Activated CD4-positive, alpha-beta T cell treated with anti-CD3 and anti-CD28 coated beads for 36 hours (primary cell): ENCODE measurements at regions not wholly inside any gene's neighbourhood (a gene's known extent, or its start where the extent isn't known, plus 50 kb on each side); places are given as distances from the start of the nearest gene placed in this dataset.

Experiments used
- ATAC-seq: fragments of 200-7000 bp; cut with Tn5 transposase; one replicate; pipeline ENCODE4 v1.10.0; 2021; ENCODE audit warnings: mild to moderate bottlenecking, moderate library complexity
- CTCF ChIA-PET: fragments of 350-600 bp; sonication (Branson Sonifier 250); formaldehyde crosslinking; loops from one replicate; lab custom pipeline; 2021; ENCODE audit warnings: antibody characterized with exemption; lab: Charles Lee
- POLR2A ChIA-PET: fragments of 350-600 bp; sonication (Branson Sonifier 250); formaldehyde crosslinking; loops from one replicate; lab custom pipeline; 2021; ENCODE audit warnings: antibody characterized with exemption, inconsistent platforms; lab: Charles Lee
- DNase-seq: peaks from one replicate; pipeline ENCODE4 v3.0.0-alpha.2; 2020
- H3K27ac Mint-ChIP-seq: one replicate; pipeline ENCODE4 v1.8.0; 2021; ENCODE audit warnings: mixed read lengths
- H3K27me3 Mint-ChIP-seq: one replicate; pipeline ENCODE4 v1.8.0; 2021; ENCODE audit warnings: mixed read lengths
- H3K36me3 Mint-ChIP-seq: one replicate; pipeline ENCODE4 v1.8.0; 2021; ENCODE audit warnings: low read depth, mixed read lengths
- H3K4me1 Mint-ChIP-seq: one replicate; pipeline ENCODE4 v1.8.0; 2021; ENCODE audit warnings: mixed read lengths
- H3K4me3 Mint-ChIP-seq: one replicate; pipeline ENCODE4 v1.8.0; 2021; ENCODE audit warnings: mild to moderate bottlenecking, moderate library complexity, mixed read lengths
- H3K9me3 Mint-ChIP-seq: one replicate; pipeline ENCODE4 v1.8.0; 2021; ENCODE audit warnings: low read depth, mixed read lengths
- intact Hi-C, 2 experiments: fragments of 100-400 bp; cut with DNase I in 1 of 2; cut with micrococcal nuclease in 1 of 2; formaldehyde crosslinking; loops; one replicate each; pipeline versions ENCODE4 v1.14.2 to v1.15.1; 2022 to 2024; cut with DNase I, micrococcal nuclease

DNA sequence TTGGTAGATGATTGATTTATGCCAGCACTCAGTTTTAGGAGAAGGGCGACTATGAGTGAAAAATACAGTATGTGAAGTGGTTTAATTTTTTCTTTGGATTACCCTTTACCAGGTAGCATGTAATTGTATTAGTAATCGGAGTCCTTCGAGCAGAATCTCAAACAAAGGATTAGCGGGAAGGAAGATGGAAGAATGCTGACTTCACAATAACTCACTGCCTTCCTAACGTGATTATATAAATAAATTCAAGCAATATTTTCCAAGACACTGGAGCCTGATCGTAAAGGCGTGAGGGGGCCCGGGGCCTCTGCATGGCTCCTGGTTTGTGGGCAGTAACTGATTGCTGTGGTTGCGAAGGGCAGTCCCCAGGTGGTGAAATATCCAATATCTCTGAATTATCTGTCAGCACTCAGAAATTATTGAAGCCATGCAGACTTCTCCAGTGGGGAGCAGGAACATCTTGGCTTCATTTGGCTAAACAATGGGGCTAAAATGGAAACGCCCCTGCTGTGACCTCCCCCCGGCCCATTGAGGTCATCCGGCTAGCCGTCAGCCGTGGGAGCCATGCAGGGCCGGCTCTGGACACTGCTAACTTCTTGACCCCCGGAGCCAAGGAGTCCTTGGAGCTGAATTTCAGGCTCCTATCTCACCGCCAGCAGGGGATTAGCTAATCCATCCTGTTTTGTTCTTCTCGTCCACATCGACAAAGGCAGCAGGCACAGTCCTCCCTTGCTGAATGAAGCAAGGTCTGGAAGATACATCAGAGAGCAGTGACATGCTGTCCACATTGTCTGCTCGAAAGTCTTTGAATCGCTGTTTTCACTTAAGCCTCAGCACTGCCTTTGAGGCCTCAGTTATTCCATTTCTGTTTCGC is 295.9 kb upstream of the N4BP1 start:
- H3K4me1 Mint-ChIP-seq: no peaks in the 10 kb centered on the region
- no peak for DNase-seq
- H3K27ac Mint-ChIP-seq: no peak overlapping the region
- peaks cover 2% of the 10 kb centered on the region for H3K9me3 Mint-ChIP-seq
- H3K36me3 Mint-ChIP-seq: no peaks in the 10 kb centered on the region
- peaks cover 5% of the 10 kb centered on the region for H3K27me3 Mint-ChIP-seq
- CTCF ChIA-PET: no interaction called here
- no peak for ATAC-seq
- no peak overlapping the region for H3K4me3 Mint-ChIP-seq
- intact Hi-C loops: no loop called here
- POLR2A ChIA-PET: no interaction called here

DNA sequence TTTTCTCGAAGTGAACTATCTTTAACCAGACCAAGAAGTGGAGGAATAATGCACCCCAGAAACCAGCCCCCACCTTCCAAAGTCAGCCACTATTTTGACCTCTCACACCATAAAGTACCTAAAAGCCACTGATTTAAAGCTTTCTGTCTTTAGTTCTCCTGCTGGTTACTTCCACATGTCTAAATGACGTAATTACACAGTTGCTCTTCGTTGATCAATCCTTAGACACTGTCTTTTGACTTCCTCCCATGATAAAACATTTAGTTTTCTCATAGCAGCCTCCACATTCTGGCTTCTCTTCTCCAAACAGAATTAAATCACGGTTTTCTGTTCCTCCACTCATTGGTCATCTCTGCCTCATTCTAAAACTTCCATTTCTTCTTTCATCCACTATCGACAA is 294.4 kb upstream of the N4BP1 start:
- H3K27me3 Mint-ChIP-seq: peaks cover 7% of the 10 kb centered on the region
- H3K4me3 Mint-ChIP-seq: no peak overlapping the region
- no peaks in the 10 kb centered on the region for H3K36me3 Mint-ChIP-seq
- no peak for ATAC-seq
- H3K4me1 Mint-ChIP-seq: no peaks in the 10 kb centered on the region
- peaks cover 2% of the 10 kb centered on the region for H3K9me3 Mint-ChIP-seq
- no peak for DNase-seq
- H3K27ac Mint-ChIP-seq: no peak overlapping the region
- intact Hi-C loops: no loop called here
- CTCF ChIA-PET: no interaction called here
- POLR2A ChIA-PET: no interaction called here

DNA sequence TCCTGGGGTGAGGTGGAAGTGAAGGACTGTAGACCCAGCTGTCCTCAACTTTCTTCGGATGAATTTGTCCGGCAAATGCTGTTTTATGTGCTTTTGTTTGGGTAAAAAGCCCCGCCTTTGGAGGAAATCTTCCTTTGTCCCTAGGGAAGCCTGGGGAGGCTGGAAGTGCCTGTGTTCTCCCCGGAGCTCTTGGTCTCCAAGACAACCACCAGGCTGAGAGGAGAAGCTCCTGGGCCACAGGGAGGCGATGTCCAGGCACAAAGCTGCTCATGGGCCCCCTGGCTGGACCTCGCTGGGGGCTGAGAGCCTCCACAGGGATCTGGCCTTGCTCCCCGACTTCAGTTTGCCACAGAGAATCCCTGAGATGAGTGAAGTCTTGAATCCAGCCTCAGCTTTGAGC is 293.1 kb upstream of the N4BP1 start:
- DNase-seq (no peak), ATAC-seq (no peak)
- H3K27me3 Mint-ChIP-seq: peaks cover 7% of the 10 kb centered on the region
- POLR2A ChIA-PET: no interaction called here
- intact Hi-C loops: no loop called here
- H3K4me1 Mint-ChIP-seq: no peaks in the 10 kb centered on the region
- H3K9me3 Mint-ChIP-seq: peaks cover 2% of the 10 kb centered on the region
- H3K36me3 Mint-ChIP-seq: no peaks in the 10 kb centered on the region
- CTCF ChIA-PET: no interaction called here
- no peak overlapping the region for H3K4me3 Mint-ChIP-seq
- H3K27ac Mint-ChIP-seq: no peak overlapping the region

DNA sequence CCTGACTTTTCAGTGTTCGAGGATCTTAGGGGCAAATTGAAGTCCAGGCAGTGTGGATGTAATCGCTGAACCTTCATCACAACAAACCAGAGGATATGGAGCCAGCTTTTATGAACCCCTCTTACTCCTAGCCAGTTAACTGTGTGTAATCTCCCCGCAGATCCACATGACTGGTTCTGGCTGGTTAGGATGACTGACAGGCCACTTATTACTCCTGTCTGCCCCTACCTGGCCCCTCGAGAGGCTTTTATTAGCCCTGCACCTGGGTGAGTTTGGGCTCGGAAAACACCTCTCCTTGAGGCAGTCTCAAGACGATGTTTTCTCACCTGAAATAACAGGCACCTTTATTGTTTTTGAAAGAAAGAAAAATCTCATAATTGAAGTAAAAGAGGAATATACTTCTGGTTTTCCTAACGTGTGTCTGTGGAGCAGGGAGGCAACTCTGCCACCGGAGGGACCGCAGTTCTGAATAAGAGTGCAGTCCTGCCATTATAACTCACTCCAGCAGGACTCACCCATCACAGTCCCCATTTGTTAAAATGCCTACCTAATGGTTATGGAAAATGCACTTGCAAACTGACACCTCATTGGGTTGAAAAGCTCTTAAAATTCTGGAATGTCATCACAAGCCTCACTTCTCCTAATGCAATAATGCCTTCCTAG is 291.9 kb upstream of the N4BP1 start:
- ATAC-seq: no peak
- CTCF ChIA-PET: no interaction called here
- H3K9me3 Mint-ChIP-seq: peaks cover 2% of the 10 kb centered on the region
- H3K27me3 Mint-ChIP-seq: peaks cover 7% of the 10 kb centered on the region
- H3K27ac Mint-ChIP-seq: no peak overlapping the region
- DNase-seq: no peak
- H3K4me3 Mint-ChIP-seq: no peak overlapping the region
- H3K36me3 Mint-ChIP-seq: no peaks in the 10 kb centered on the region
- intact Hi-C loops: no loop called here
- POLR2A ChIA-PET: no interaction called here
- no peaks in the 10 kb centered on the region for H3K4me1 Mint-ChIP-seq

DNA sequence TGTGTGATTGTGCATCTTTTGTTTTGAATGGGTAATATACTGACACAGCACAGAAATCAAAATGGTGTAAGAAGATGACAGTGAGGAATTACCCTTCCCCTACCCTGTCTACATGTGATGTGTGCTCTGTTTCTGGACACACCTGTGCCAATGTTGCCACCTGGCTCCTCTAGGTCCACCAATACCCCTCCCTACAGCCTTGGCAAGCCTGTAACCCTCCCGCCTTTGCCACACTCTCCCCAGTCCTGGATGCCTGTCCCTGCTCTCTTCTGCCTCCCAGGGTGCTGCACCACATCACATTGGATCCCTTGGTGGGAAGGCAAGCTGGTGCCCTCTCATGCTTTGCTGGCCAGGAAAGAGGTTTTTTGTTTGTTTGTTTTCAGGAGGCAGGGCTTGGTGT is 289.5 kb upstream of the N4BP1 start:
- ATAC-seq (no peak), DNase-seq (no peak)
- Mint-ChIP-seq H3K36me3 (no peaks in the 10 kb centered on the region), H3K27me3 (peaks cover 5% of the 10 kb centered on the region), H3K27ac (no peak overlapping the region), H3K4me1 (no peaks in the 10 kb centered on the region), H3K4me3 (no peak overlapping the region), H3K9me3 (no peaks in the 10 kb centered on the region)
- intact Hi-C loops: no loop called here
- POLR2A ChIA-PET: no interaction called here
- CTCF ChIA-PET: no interaction called here

DNA sequence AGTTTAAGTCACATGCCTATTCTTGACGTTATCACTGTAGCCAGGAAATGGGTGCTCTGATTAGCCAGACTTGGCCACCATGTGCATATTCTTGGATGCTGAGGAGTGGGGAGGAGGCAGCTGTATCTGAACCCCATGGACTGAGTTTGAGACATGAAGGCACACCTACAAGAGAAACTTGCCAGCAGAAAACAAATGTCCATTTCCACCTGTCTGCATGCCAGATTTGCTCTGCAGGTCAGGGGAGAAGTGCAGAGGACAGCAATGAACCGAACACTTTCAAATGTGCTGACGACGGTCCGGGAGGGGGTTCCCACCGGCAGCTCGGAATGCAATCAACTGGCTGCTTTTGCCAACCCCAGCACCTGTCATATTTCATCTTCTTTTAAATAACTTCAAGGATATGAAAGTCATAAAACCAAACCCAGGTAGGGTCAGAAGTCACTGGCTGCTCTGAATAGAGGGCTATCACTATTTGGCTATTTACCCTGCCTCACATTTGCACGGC is 287.8 kb upstream of the N4BP1 start:
- no peak overlapping the region for H3K4me3 Mint-ChIP-seq
- CTCF ChIA-PET: no interaction called here
- no peak overlapping the region for H3K27ac Mint-ChIP-seq
- no peaks in the 10 kb centered on the region for H3K9me3 Mint-ChIP-seq
- no peaks in the 10 kb centered on the region for H3K4me1 Mint-ChIP-seq
- no peak for DNase-seq
- peaks cover 5% of the 10 kb centered on the region for H3K27me3 Mint-ChIP-seq
- H3K36me3 Mint-ChIP-seq: no peaks in the 10 kb centered on the region
- intact Hi-C loops: no loop called here
- POLR2A ChIA-PET: no interaction called here
- ATAC-seq: no peak

DNA sequence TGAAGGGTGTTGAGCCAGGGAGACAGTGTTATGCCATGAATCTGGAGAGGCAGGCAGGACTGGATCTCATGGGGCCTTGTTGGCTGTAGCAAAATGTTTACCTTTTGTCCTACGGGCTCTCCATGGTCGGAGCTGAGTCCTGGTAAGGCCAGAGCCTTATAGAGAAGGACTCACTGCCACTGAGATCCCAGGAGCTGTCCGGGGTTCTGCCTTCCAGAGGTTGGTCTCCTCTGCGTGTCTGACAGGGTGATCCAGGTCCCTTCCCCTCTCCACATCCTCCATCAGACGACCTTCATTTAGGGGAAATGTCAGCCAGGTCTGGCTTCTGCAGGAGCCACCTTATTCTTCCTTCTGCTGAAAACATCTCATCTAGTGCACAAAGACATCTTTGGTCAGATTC is 285.2 kb upstream of the N4BP1 start:
- ATAC-seq (no peak), DNase-seq (no peak)
- Mint-ChIP-seq H3K27ac (no peak overlapping the region), H3K36me3 (no peaks in the 10 kb centered on the region), H3K27me3 (no peaks in the 10 kb centered on the region), H3K4me1 (no peaks in the 10 kb centered on the region), H3K4me3 (no peak overlapping the region), H3K9me3 (no peaks in the 10 kb centered on the region)
- intact Hi-C loops: no loop called here
- CTCF ChIA-PET: interaction anchor here (0.9 kb wide), 1 partner anchor 21 kb away, joined by 3 read pairs; no protein-coding TSS in a partner anchor
- POLR2A ChIA-PET: no interaction called here

DNA sequence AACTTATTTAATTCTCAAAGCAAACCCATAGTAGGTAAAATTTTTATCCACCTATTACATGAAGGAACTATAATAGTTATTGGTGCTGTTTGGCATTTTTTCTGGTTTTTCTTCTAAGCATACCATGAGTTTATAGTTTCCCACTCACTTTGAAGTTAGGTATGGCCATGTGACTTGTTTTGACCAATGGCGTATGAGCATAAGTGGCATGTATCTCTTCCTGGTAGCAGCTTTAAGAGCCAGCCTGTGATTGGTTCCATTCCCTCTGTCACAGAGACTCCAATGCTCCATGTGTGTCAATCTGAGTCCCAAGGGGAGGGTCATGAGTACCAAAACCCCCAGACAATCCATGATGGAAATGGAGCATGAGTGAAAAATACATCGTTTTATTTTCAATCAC is 282.9 kb upstream of the N4BP1 start:
- ChIA-PET POLR2A (no interaction called here), CTCF (no interaction called here)
- ATAC-seq (no peak), DNase-seq (no peak)
- intact Hi-C loops: no loop called here
- Mint-ChIP-seq H3K27me3 (no peaks in the 10 kb centered on the region), H3K4me1 (no peaks in the 10 kb centered on the region), H3K9me3 (no peaks in the 10 kb centered on the region), H3K27ac (no peak overlapping the region), H3K36me3 (no peaks in the 10 kb centered on the region), H3K4me3 (no peak overlapping the region)

DNA sequence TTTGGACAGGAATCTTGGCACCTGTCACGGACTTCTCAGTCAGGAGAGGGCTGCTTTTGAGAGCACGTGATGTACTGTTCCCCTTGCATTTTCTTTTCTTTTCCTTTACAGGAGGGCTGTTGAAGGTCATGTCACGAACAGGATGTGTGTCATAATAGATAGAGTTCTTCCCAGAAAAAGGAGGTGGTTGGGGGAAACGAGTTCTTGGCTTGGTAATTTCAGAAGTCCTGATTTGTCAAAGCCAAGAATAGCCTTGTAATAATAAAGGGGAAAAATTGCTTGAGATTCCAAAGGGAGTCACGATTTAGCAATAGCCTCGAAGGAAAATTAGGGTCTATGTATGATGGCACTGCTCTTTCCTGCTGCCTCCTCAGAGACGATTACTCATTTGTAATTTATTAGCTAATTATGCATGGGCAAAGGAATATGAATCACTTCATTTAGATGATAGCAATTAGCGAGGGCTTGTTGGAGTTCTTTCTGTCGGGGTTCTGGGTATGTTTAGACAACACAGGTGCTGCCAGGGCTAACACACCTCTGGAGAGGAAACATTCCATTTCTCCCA is 277.7 kb upstream of the N4BP1 start:
- H3K9me3 Mint-ChIP-seq: no peaks in the 10 kb centered on the region
- POLR2A ChIA-PET: no interaction called here

DNA sequence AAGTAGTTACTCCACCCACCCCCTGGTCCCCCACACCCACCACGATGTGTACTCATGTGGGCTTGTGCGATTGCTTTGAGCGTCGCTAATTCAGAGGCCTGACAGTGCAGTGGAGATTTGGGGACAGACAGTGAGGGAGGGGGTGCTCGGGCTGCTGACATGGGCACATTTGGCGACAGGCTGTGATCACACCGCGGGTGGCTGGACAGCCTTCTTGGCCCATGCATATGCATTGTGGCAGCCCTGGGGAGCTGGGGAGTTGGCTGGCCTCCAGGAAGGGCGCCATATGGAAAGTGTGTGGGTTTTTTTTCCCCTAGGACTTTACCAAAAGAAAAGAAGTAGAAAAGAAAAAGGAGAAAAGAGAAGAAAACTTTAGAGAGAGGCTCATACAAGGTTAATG is 275.5 kb upstream of the N4BP1 start:
- no peaks in the 10 kb centered on the region for H3K27me3 Mint-ChIP-seq
- no peaks in the 10 kb centered on the region for H3K4me1 Mint-ChIP-seq
- H3K27ac Mint-ChIP-seq: no peak overlapping the region
- CTCF ChIA-PET: no interaction called here
- intact Hi-C loops: no loop called here
- H3K9me3 Mint-ChIP-seq: no peaks in the 10 kb centered on the region
- POLR2A ChIA-PET: no interaction called here
- DNase-seq: no peak
- H3K36me3 Mint-ChIP-seq: no peaks in the 10 kb centered on the region
- no peak overlapping the region for H3K4me3 Mint-ChIP-seq
- ATAC-seq: no peak

More for the DNA sequence above, 277.7 kb upstream of the N4BP1 start:
- ATAC-seq: no peak
- H3K4me3 Mint-ChIP-seq: no peak overlapping the region
- H3K27me3 Mint-ChIP-seq: no peaks in the 10 kb centered on the region
- H3K36me3 Mint-ChIP-seq: no peaks in the 10 kb centered on the region
- H3K4me1 Mint-ChIP-seq: no peaks in the 10 kb centered on the region
- no peak overlapping the region for H3K27ac Mint-ChIP-seq
- CTCF ChIA-PET: no interaction called here
- DNase-seq: no peak
- intact Hi-C loops: no loop called here

DNA sequence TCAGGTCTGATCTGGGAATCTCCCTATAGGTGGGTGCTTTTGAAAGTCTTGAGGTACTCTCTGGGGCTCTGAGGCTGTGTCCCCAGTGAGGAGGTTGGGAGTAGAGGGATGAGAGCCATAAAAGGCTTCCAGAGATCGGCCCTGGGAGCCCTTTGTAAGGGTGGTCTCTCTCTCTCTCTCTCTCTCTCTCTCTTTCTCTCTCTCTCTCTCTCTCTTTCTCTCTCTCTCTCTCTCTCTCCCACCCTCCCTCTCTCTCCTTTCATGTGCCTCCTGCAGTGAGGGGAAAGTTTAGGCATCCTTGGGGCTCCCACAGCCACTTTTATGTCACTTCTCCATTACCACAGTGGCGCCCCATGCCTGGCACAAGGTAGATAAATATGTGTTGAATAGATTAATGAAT is 271.3 kb upstream of the N4BP1 start:
- H3K27me3 Mint-ChIP-seq: no peaks in the 10 kb centered on the region
- no peaks in the 10 kb centered on the region for H3K9me3 Mint-ChIP-seq
- CTCF ChIA-PET: no interaction called here

More for the DNA sequence above, 271.3 kb upstream of the N4BP1 start:
- no peak overlapping the region for H3K27ac Mint-ChIP-seq
- no peak for ATAC-seq
- POLR2A ChIA-PET: no interaction called here
- no peaks in the 10 kb centered on the region for H3K36me3 Mint-ChIP-seq
- intact Hi-C loops: no loop called here
- no peaks in the 10 kb centered on the region for H3K4me1 Mint-ChIP-seq
- H3K4me3 Mint-ChIP-seq: no peak overlapping the region
- no peak for DNase-seq
